B cell (primary cell): ENCODE measurements at regions not wholly inside any gene's neighbourhood (a gene's known extent, or its start where the extent isn't known, plus 50 kb on each side); places are given as distances from the start of the nearest gene placed in this dataset.

Experiments used
- ATAC-seq: fragments of 200-7000 bp; cut with Tn5 transposase; one replicate; pipeline ENCODE4 v1.10.0; 2021; ENCODE audit warnings: low read depth, mild to moderate bottlenecking, moderate number of reproducible peaks, moderate library complexity
- CTCF ChIA-PET: fragments of 350-600 bp; sonication (Branson Sonifier 250); formaldehyde crosslinking; loops from one replicate; lab custom pipeline; 2021; ENCODE audit warnings: antibody characterized with exemption, inconsistent platforms; lab: Charles Lee
- POLR2A ChIA-PET: fragments of 350-600 bp; sonication (Branson Sonifier 250); formaldehyde crosslinking; loops from one replicate; lab custom pipeline; 2021; ENCODE audit warnings: antibody characterized with exemption; lab: Charles Lee
- DNase-seq: peaks from one replicate; pipeline ENCODE4 v3.0.0; 2013
- H2AFZ ChIP-seq: 2 replicates; pipeline ENCODE4 v1.6.1; 2012; ENCODE audit warnings: mild to moderate bottlenecking, low read depth, low read length; ENCODE audit not compliant: insufficient read depth, poor library complexity, severe bottlenecking
- H3K27ac ChIP-seq, 2 donors: 1 replicate in 1 of 2; 2 replicates in 1 of 2; pipeline ENCODE4 v1.5.1; 2012 to 2013; ENCODE audit warnings: low read length in 2 of 2, mild to moderate bottlenecking in 2 of 2, moderate library complexity in 1 of 2
- H3K27me3 ChIP-seq, 4 experiments: fragments of 200-600 bp in 1 of 4; sonication (generic) in 1 of 4; replicated peaks in 1 of 4; 1 replicate in 2 of 4; 2 replicates in 2 of 4; pipeline versions ENCODE4 v1.6.1 to v1.7.0; 2013 to 2016; ENCODE audit warnings: low read length in 3 of 4, mild to moderate bottlenecking in 2 of 4, mixed read lengths in 1 of 4, moderate library complexity in 1 of 4; ENCODE audit not compliant: insufficient read depth in 4 of 4, control insufficient read depth in 3 of 4; ENCODE audit errors: control extremely low read depth in 1 of 4
- H3K36me3 ChIP-seq, 2 experiments: replicated peaks in 1 of 2; 1 replicate in 1 of 2; 2 replicates in 1 of 2; pipeline versions ENCODE4 v1.6.1 to v1.7.1; 2013; ENCODE audit warnings: low read length in 1 of 2; ENCODE audit not compliant: insufficient read depth in 2 of 2, control insufficient read depth in 1 of 2; ENCODE audit errors: control extremely low read depth in 1 of 2, extremely low read depth in 1 of 2
- H3K4me1 ChIP-seq, 2 donors: fragments of 200-600 bp in 1 of 2; sonication (generic) in 1 of 2; 1 replicate in 1 of 2; 2 replicates in 1 of 2; pipeline versions ENCODE4 v1.5.1 to v1.6.1; 2013 to 2017; ENCODE audit warnings: low read length in 2 of 2; ENCODE audit not compliant: control insufficient read depth in 2 of 2, insufficient read depth in 2 of 2
- H3K4me2 ChIP-seq: replicated peaks from 2 replicates; pipeline ENCODE3; 2012; ENCODE audit warnings: mild to moderate bottlenecking, low read depth, low read length; ENCODE audit not compliant: poor library complexity, severe bottlenecking
- H3K4me3 ChIP-seq, 5 experiments: fragments of 200-600 bp in 1 of 5; sonication (generic) in 1 of 5; 1 replicate in 3 of 5; 2 replicates in 2 of 5; pipeline versions ENCODE4 v1.5.1 to v1.7.0; 2011 to 2016; ENCODE audit warnings: low read length in 4 of 5, mild to moderate bottlenecking in 4 of 5, low read depth in 2 of 5, control low read depth in 1 of 5, moderate library complexity in 1 of 5; ENCODE audit not compliant: insufficient read depth in 1 of 5; ENCODE audit errors: control extremely low read depth in 1 of 5, extremely low read depth in 1 of 5
- H3K79me2 ChIP-seq: fragments of 200-600 bp; sonication (generic); one replicate; pipeline ENCODE4 v1.6.0; 2016; ENCODE audit warnings: low read length; ENCODE audit not compliant: control insufficient read depth, insufficient read depth
- H3K9ac ChIP-seq: fragments of 200-600 bp; sonication (generic); 2 replicates; pipeline ENCODE4 v1.6.1; 2017; ENCODE audit warnings: mild to moderate bottlenecking, low read length, moderate library complexity
- H3K9me3 ChIP-seq, 3 donors: one replicate each; pipeline versions ENCODE4 v1.6.1 to v1.7.1; 2013; ENCODE audit warnings: low read length in 2 of 3; ENCODE audit not compliant: control insufficient read depth in 2 of 3, insufficient read depth in 1 of 3; ENCODE audit errors: control extremely low read depth in 1 of 3
- H4K20me1 ChIP-seq: 2 replicates; pipeline ENCODE4 v1.6.0; 2012; ENCODE audit warnings: mild to moderate bottlenecking, low read length; ENCODE audit not compliant: insufficient read depth, control insufficient read depth, poor library complexity, severe bottlenecking
- H3K27ac Mint-ChIP-seq: one replicate; pipeline ENCODE4 v1.8.0; 2021; ENCODE audit warnings: mixed read lengths
- H3K27me3 Mint-ChIP-seq: one replicate; pipeline ENCODE4 v1.8.0; 2021; ENCODE audit warnings: mixed read lengths
- H3K4me1 Mint-ChIP-seq: one replicate; pipeline ENCODE4 v1.8.0; 2021; ENCODE audit warnings: mixed read lengths
- H3K4me3 Mint-ChIP-seq: one replicate; pipeline ENCODE4 v1.8.0; 2021; ENCODE audit warnings: mixed read lengths
- H3K9me3 Mint-ChIP-seq: one replicate; pipeline ENCODE4 v1.8.0; 2022; ENCODE audit warnings: mixed read lengths; ENCODE audit not compliant: insufficient read depth
- CTCF ChIP-seq: fragments of 200-600 bp; IDR thresholded peaks from one replicate; pipeline ENCODE4 v1.8.0; 2022; ENCODE audit warnings: antibody characterized with exemption, mild to moderate bottlenecking
- EZH2 ChIP-seq: IDR thresholded peaks from 2 replicates; pipeline ENCODE4 v1.6.1; 2012; ENCODE audit warnings: borderline replicate concordance, low read depth, mild to moderate bottlenecking, moderate library complexity, low read length; ENCODE audit not compliant: insufficient read depth, poor library complexity, severe bottlenecking
- WGBS: methylation state at CpG from one replicate; pipeline ENCODE4 v1.1.5; 2013; ENCODE audit warnings: missing lambda C conversion rate; ENCODE audit not compliant: insufficient coverage; 5-methylcytosine and 5-hydroxymethylcytosine counted together
- intact Hi-C: fragments of 100-400 bp; cut with micrococcal nuclease; formaldehyde crosslinking; loops from one replicate; pipeline ENCODE4 v1.10.0; 2022

- 90% methylated on average over 3 of the region's 6 CpGs for WGBS
- DNase-seq: no peak
- no peaks in the 10 kb centered on the region for H3K79me2 ChIP-seq
- no peak overlapping the region for H3K27ac ChIP-seq
- H3K27me3 Mint-ChIP-seq: no peaks in the 10 kb centered on the region
- intact Hi-C loops: loop anchor here (1.0 to 2.0 kb wide), 3 partner anchors 22 to 290 kb away; no protein-coding TSS in a partner anchor
- H3K36me3 ChIP-seq: no peaks in the 10 kb centered on the region
- no peaks in the 10 kb centered on the region for H3K27me3 ChIP-seq
- no peaks in the 10 kb centered on the region for H3K9me3 Mint-ChIP-seq
- no peaks in the 10 kb centered on the region for H4K20me1 ChIP-seq
- H3K4me3 ChIP-seq: no peak overlapping the region
- no peak overlapping the region for H3K9ac ChIP-seq
- peak overlapping the region; percentile 54 for H3K27ac Mint-ChIP-seq
- H3K4me3 Mint-ChIP-seq: peak overlapping the region; percentile 4
- TF ChIP-seq EZH2: no peak
- no peak for TF ChIP-seq CTCF
- ChIA-PET CTCF (interaction anchor here (0.7 to 3.6 kb wide), 6 partner anchors 8 to 250 kb away, joined by 3 to 14 read pairs (median 6); no protein-coding TSS in a partner anchor), POLR2A (interaction anchor here (2.4 kb wide), 1 partner anchor 39 kb away, joined by 10 read pairs; no protein-coding TSS in a partner anchor)
- H3K4me1 ChIP-seq: peaks cover 98 to 99% of the 10 kb centered on the region in 2 donors
- no peaks in the 10 kb centered on the region for H3K9me3 ChIP-seq
- peak; percentile 16 for ATAC-seq
- peaks cover 100% of the 10 kb centered on the region for H3K4me1 Mint-ChIP-seq
- no peak overlapping the region for H2AFZ ChIP-seq
- H3K4me2 ChIP-seq: peak overlapping the region; percentile 58
Observed at GRCh38 chr6:163706500-163707087, 292.1 kb downstream of the QKI start.

- peaks cover 98 to 99% of the 10 kb centered on the region in 2 donors for H3K4me1 ChIP-seq
- H3K9me3 ChIP-seq: no peaks in the 10 kb centered on the region
- no peaks in the 10 kb centered on the region for H3K36me3 ChIP-seq
- H3K27me3 Mint-ChIP-seq: no peaks in the 10 kb centered on the region
- intact Hi-C loops: loop anchor here (1.0 to 2.0 kb wide), 3 partner anchors 21 to 289 kb away; no protein-coding TSS in a partner anchor
- no peak for TF ChIP-seq EZH2
- TF ChIP-seq CTCF: no peak
- H3K9me3 Mint-ChIP-seq: no peaks in the 10 kb centered on the region
- H3K79me2 ChIP-seq: no peaks in the 10 kb centered on the region
- no peak overlapping the region for H2AFZ ChIP-seq
- no peaks in the 10 kb centered on the region for H3K27me3 ChIP-seq
- DNase-seq (peak; percentile 43), ATAC-seq (peak; percentile 44)
- H3K27ac Mint-ChIP-seq: peak overlapping the region; percentile 79
- no peak overlapping the region for H3K27ac ChIP-seq
- no peak overlapping the region for H3K9ac ChIP-seq
- H3K4me3 ChIP-seq: no peak overlapping the region
- H3K4me3 Mint-ChIP-seq: peak overlapping the region; percentile 64
- WGBS: 8% methylated on average over 7 of the region's 9 CpGs
- H3K4me1 Mint-ChIP-seq: peaks cover 100% of the 10 kb centered on the region
- H4K20me1 ChIP-seq: no peaks in the 10 kb centered on the region
- H3K4me2 ChIP-seq: peak overlapping the region; percentile 58
- ChIA-PET POLR2A (interaction anchor here (1.2 to 2.4 kb wide), 2 partner anchors 12 to 38 kb away, joined by 3 to 10 read pairs; no protein-coding TSS in a partner anchor), CTCF (interaction anchor here (0.7 to 3.6 kb wide), 5 partner anchors 9 to 250 kb away, joined by 3 to 14 read pairs (median 6); no protein-coding TSS in a partner anchor)
Observed at GRCh38 chr6:163705923-163706322, 291.4 kb downstream of the QKI start.
